ENCODE measurements at regions not wholly inside any gene's neighbourhood (a gene's known extent, or its start where the extent isn't known, plus 50 kb on each side); places are given as distances from the start of the nearest gene placed in this dataset.

DNA sequence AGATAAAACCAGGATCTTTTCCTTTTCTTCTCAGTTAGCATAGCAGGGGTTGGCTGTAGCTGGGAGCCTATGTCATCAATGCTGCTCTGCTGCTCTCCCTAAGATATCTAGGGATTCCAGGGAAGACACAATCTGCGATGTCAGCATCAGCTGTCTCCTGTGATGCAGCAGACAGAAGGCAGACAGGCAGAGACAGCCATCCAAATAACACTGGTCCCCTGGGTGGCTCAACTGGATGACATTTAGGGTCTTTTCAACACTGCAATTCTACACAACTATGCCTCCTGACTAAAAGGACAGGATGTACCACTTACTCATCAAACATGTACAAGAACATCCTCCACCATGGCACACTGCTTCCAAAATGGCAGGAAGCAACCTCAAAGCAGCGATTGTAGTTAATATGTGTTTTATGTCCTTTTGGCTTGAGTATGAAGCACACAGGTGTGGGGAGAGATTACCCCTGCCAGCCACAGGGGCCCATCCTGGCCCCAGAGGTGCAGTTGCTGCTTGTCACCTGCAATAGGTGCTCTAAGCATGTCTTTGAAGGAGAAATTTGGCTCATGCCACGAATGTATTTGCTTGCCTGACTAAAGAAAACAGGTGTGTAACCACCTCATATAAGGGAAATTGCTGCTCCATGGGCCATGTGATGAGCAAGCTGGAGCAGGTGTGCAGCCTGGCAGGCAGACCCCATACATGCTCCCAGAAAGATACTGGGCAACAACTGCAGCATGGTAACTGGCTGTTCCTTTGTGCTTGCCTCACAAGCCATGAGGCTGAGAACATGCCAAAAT, 357.8 kb downstream of the VPS13C start:
- no peaks in the 10 kb centered on the region for H3K27me3 ChIP-seq
- H3K36me3 ChIP-seq (replicated peaks in 1 of 2; ENCODE audit: insufficient read depth in 1 of 2, low read depth in 2 of 2): no peaks in the 10 kb centered on the region
- ATAC-seq: no peak
- H3K4me3 ChIP-seq: no peak overlapping the region
- H3K4me1 ChIP-seq: peaks cover 7% of the 10 kb centered on the region
- no peak overlapping the region for H3K27ac ChIP-seq
- no peaks in the 10 kb centered on the region for H3K9me3 ChIP-seq
- DNase-seq: no peak
- intact Hi-C loops (cut with DNase I): no loop called here
- WGBS, 2 donors: 68 to 91% methylated on average over 2 to 3 of the region's 3 CpGs
- TF ChIP-seq POLR2A (IDR thresholded peaks at IDR 0.05): no peak
- TF ChIP-seq, protein P1, sequence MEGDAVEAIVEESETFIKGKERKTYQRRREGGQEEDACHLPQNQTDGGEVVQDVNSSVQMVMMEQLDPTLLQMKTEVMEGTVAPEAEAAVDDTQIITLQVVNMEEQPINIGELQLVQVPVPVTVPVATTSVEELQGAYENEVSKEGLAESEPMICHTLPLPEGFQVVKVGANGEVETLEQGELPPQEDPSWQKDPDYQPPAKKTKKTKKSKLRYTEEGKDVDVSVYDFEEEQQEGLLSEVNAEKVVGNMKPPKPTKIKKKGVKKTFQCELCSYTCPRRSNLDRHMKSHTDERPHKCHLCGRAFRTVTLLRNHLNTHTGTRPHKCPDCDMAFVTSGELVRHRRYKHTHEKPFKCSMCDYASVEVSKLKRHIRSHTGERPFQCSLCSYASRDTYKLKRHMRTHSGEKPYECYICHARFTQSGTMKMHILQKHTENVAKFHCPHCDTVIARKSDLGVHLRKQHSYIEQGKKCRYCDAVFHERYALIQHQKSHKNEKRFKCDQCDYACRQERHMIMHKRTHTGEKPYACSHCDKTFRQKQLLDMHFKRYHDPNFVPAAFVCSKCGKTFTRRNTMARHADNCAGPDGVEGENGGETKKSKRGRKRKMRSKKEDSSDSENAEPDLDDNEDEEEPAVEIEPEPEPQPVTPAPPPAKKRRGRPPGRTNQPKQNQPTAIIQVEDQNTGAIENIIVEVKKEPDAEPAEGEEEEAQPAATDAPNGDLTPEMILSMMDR (IDR thresholded peaks at IDR 0.05): peak in 1 of 7 experiments; percentile 12

DNA sequence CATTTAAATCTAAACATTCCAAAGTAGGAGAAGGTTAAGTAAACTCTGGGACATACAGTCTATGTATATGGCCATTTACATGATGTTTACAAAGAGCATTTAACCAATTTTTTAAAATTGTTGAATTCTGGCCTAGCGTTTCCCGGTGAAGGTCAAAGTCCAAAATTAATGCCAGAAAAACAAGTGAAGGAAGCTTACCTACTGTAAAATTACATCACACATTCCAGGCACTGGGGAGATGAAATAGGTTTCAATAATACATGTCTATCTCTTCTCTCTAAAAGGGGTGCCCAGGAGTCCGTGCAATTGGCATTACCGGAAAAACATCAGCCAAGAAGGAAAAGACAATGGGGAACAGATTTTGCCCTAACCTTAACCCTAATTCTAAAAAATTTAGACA, 358.8 kb downstream of the VPS13C start:
- intact Hi-C loops (cut with DNase I): no loop called here
- H3K27ac ChIP-seq: no peak overlapping the region
- H3K4me3 ChIP-seq: no peak overlapping the region
- no peak for ATAC-seq
- no peaks in the 10 kb centered on the region for H3K36me3 ChIP-seq (replicated peaks in 1 of 2; ENCODE audit: insufficient read depth in 1 of 2, low read depth in 2 of 2)
- no peaks in the 10 kb centered on the region for H3K27me3 ChIP-seq
- 67 to 73% methylated on average over 4 of the region's 4 CpGs for WGBS, 2 donors
- DNase-seq: no peak
- H3K4me1 ChIP-seq: peaks cover 7% of the 10 kb centered on the region
- H3K9me3 ChIP-seq: no peaks in the 10 kb centered on the region
- TF ChIP-seq, protein P1 (IDR thresholded peaks at IDR 0.05): no peak
- TF ChIP-seq POLR2A (IDR thresholded peaks at IDR 0.05): no peak

DNA sequence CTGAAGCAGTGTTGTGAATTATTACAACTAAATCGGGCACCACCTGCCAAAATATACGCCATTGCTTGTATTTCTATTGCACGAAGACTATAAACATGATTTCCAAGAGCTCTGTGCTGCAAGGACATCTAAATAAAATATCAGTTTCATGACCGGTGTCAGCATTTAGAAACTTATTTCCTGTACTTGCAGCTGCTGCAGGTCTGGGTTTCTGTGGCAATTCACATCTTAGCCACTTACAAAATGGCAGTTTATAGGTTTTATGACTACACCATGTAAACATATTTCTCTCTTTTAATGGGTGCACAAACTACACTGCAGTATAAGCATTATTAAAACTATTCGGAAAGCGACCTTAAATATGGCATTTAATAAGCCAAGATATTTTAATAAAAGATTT, 359.4 kb downstream of the VPS13C start:
- Histone ChIP-seq H3K27ac (no peak overlapping the region), H3K4me1 (peaks cover 7% of the 10 kb centered on the region), H3K36me3 (replicated peaks in 1 of 2; ENCODE audit: insufficient read depth in 1 of 2, low read depth in 2 of 2) (no peaks in the 10 kb centered on the region), H3K9me3 (no peaks in the 10 kb centered on the region), H3K4me3 (no peak overlapping the region), H3K27me3 (no peaks in the 10 kb centered on the region)
- 85 to 90% methylated on average over 6 of the region's 6 CpGs for WGBS, 2 donors
- intact Hi-C loops (cut with DNase I): no loop called here
- TF ChIP-seq, protein P1 (IDR thresholded peaks at IDR 0.05): no peak
- TF ChIP-seq POLR2A (IDR thresholded peaks at IDR 0.05): no peak
- DNase-seq (no peak), ATAC-seq (no peak)

DNA sequence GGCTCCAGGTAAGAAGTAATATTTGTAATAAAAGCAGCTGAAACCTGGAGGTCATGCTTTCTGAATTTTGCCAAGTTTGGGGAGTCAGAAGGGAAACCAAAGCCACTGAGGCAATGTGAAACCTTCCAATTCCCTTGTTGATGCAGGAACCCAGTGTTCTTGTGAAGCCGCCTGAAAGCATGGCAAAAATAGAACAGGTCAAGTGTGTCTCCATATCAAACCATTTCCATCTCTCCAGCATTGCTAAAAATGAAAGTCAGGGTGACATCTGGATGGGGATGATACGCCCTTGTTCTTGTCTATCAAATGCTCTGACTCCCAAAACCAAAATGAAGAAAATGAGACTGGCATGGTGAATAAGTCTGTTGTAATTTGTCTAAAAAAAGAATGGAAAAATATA, 362.5 kb downstream of the VPS13C start:
- no peaks in the 10 kb centered on the region for H3K36me3 ChIP-seq (replicated peaks in 1 of 2; ENCODE audit: insufficient read depth in 1 of 2, low read depth in 2 of 2)
- H3K27ac ChIP-seq: no peak overlapping the region
- H3K4me1 ChIP-seq: peaks cover 7% of the 10 kb centered on the region
- H3K9me3 ChIP-seq: no peaks in the 10 kb centered on the region
- H3K4me3 ChIP-seq: no peak overlapping the region
- TF ChIP-seq POLR2A (IDR thresholded peaks at IDR 0.05): no peak
- TF ChIP-seq, protein P1 (IDR thresholded peaks at IDR 0.05): no peak
- WGBS, 2 donors: 88% methylated on average over 2 of the region's 2 CpGs
- intact Hi-C loops (cut with DNase I): no loop called here
- H3K27me3 ChIP-seq: no peaks in the 10 kb centered on the region
- ATAC-seq (no peak), DNase-seq (no peak)

DNA sequence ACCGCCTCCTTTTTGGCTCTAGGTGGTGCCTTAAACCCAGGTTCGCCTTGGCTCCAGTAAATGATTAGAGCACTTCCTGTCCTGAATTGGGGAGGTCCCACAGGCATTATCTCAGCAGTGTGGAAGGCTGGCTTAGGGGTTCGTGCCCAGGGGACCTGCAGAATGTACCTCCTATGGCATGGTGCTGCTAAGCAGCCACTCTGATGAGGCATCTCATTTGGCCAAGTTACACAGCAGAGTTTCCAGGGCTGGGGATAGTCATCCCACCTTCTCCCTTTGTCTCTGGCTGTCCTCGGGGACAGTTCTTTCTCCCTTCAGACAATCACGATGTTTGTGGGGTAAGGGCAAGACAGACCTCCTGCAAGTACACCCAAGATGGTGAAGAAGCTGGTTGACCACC, 371.2 kb downstream of the VPS13C start:
- Histone ChIP-seq H3K27me3 (no peaks in the 10 kb centered on the region), H3K9me3 (no peaks in the 10 kb centered on the region), H3K27ac (no peak overlapping the region), H3K36me3 (replicated peaks in 1 of 2; ENCODE audit: insufficient read depth in 1 of 2, low read depth in 2 of 2) (no peaks in the 10 kb centered on the region), H3K4me3 (no peak overlapping the region), H3K4me1 (no peaks in the 10 kb centered on the region)
- WGBS, 2 donors: 82 to 85% methylated on average over 5 of the region's 5 CpGs
- DNase-seq (no peak), ATAC-seq (no peak)
- TF ChIP-seq, protein P1 (IDR thresholded peaks at IDR 0.05): no peak
- no peak for TF ChIP-seq POLR2A (IDR thresholded peaks at IDR 0.05)
- intact Hi-C loops (cut with DNase I): no loop called here

All from body of pancreas (tissue), 4 donors.